ENCODE measurements at regions not wholly inside any gene's neighbourhood (a gene's known extent, or its start where the extent isn't known, plus 50 kb on each side); places are given as distances from the start of the nearest gene placed in this dataset.

DNA sequence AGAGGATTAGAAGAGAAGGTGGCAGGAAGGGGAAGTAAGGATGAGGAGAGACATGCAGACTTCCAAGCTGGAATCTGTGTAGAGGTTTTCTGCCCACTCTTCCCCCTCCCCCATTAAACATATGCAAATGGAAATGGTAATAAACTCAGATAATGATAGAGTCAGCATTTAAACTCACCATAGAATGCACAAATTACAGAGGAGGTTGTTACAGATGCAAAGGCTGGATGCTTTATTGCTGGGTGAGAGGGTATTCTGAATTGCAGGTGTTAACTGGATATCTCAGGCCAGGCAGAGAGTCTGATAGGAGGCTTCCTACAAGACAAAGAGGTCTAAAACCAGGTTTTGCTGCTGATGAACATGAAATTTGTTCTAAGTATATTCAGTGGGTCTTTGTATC lies 372.5 kb downstream of the SEC16B start:
- TF ChIP-seq POLR2AphosphoS5 (IDR thresholded peaks at IDR 0.05; ENCODE audit: borderline replicate concordance, low read depth, low read length), result no peak
- TF ChIP-seq EZH2 (IDR thresholded peaks at IDR 0.05), result no peak

Measured in SK-N-MC (cell line).